Testis (tissue), 2 donors: ENCODE measurements at regions not wholly inside any gene's neighbourhood (a gene's known extent, or its start where the extent isn't known, plus 50 kb on each side); places are given as distances from the start of the nearest gene placed in this dataset.

ENCODE experiments used
- DNase-seq: peaks from one replicate; pipeline ENCODE4 v3.0.0-alpha.2; 2019
- H3K27ac ChIP-seq, 2 donors: fragments of 200-600 bp; sonication (generic); one replicate each; pipeline ENCODE4 v1.5.1; 2019
- H3K27me3 ChIP-seq: fragments of 200-600 bp; sonication (generic); one replicate; pipeline ENCODE4 v1.5.1; 2019
- H3K36me3 ChIP-seq: fragments of 200-600 bp; sonication (generic); one replicate; pipeline ENCODE4 v1.5.1; 2017; ENCODE audit warnings: low read depth; ENCODE audit errors: missing control alignments
- H3K4me1 ChIP-seq: fragments of 200-600 bp; sonication (generic); one replicate; pipeline ENCODE4 v1.5.1; 2019
- H3K4me3 ChIP-seq, 2 donors: fragments of 200-600 bp; sonication (generic); one replicate each; pipeline ENCODE4 v1.5.1; 2017 to 2019
- H3K9me3 ChIP-seq: fragments of 200-600 bp; sonication (generic); one replicate; pipeline ENCODE4 v1.5.1; 2017
- POLR2A ChIP-seq: fragments of 450-650 bp; IDR thresholded peaks from one replicate; pipeline ENCODE4 v1.6.1; 2017; ENCODE audit warnings: antibody characterized with exemption, mild to moderate bottlenecking, moderate library complexity
- WGBS, 2 donors: methylation state at CpG; one replicate each; pipeline ENCODE4 v1.1.5; 2018; 5-methylcytosine and 5-hydroxymethylcytosine counted together
- intact Hi-C: fragments of 100-400 bp; cut with DNase I; formaldehyde crosslinking; loops from one replicate; pipeline ENCODE4 v1.15.1; 2023; ENCODE audit warnings: low total_unique reads
- TF ChIP-seq, protein P1 (sequence below), 3 experiments: fragments of 450-650 bp in 2 of 3; fragments of 200-600 bp in 1 of 3; sonication (generic) in 1 of 3; IDR thresholded peaks; one replicate each; pipeline ENCODE4 v1.5.1; 2016 to 2019; ENCODE audit warnings: antibody characterized with exemption in 3 of 3, mild to moderate bottlenecking in 2 of 3, moderate library complexity in 1 of 3

DNA sequence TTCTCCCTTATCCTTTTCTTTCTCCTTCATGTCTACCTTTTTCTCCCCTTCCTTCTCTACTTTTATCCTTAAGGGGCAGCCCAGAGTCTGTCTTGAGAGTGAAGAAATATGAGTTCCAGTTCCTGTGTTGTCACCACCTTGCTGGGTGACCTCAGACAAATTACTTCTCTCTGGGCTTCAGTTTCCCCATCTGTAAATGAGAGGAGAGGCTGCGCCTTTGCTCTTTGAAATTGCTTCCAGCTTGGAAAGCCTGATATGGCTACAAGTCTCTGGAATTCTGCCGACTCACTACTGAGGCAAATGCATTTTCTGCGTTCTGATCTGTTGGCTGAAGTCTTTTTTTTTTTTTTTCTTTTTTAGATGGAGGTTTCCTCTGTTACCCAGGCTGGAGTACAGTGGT is 119.2 kb downstream of the SYF2 start:
- no peak for TF ChIP-seq POLR2A
- TF ChIP-seq, protein P1, sequence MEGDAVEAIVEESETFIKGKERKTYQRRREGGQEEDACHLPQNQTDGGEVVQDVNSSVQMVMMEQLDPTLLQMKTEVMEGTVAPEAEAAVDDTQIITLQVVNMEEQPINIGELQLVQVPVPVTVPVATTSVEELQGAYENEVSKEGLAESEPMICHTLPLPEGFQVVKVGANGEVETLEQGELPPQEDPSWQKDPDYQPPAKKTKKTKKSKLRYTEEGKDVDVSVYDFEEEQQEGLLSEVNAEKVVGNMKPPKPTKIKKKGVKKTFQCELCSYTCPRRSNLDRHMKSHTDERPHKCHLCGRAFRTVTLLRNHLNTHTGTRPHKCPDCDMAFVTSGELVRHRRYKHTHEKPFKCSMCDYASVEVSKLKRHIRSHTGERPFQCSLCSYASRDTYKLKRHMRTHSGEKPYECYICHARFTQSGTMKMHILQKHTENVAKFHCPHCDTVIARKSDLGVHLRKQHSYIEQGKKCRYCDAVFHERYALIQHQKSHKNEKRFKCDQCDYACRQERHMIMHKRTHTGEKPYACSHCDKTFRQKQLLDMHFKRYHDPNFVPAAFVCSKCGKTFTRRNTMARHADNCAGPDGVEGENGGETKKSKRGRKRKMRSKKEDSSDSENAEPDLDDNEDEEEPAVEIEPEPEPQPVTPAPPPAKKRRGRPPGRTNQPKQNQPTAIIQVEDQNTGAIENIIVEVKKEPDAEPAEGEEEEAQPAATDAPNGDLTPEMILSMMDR (IDR thresholded peaks at IDR 0.05), result no peak
- no peaks in the 10 kb centered on the region for H3K9me3 ChIP-seq
- whole genome bisulfite sequencing, 2 donors, result 67 to 75% methylated on average over 3 of the region's 3 CpGs
- H3K4me1 ChIP-seq, result no peaks in the 10 kb centered on the region
- H3K36me3 ChIP-seq, result no peaks in the 10 kb centered on the region
- intact Hi-C loops, result no loop called here
- H3K27me3 ChIP-seq, result no peaks in the 10 kb centered on the region
- H3K4me3 ChIP-seq, result no peak overlapping the region
- H3K27ac ChIP-seq, result no peak overlapping the region
- no peak for DNase-seq

DNA sequence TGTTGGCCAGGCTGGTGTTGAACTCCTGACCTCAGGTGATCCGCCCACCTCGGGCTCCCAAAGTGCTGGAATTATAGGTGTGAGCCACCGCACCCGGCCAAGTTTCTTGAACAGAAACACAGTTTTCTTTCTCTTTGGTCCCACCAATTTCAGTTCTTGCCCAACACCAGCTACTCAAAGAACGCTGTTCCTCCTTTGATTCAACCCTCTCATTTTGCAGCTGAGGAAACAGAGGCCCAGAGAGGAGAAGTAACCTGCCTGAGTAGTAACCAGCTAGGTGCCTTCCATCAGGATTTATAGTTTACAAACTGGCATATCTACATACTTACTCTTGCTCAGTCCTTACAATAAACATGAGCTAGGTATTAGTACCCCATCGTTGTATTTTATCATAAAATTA is 119.9 kb downstream of the SYF2 start:
- TF ChIP-seq POLR2A, result no peak
- TF ChIP-seq, protein P1 (IDR thresholded peaks at IDR 0.05), result no peak
- H3K27ac ChIP-seq, result no peak overlapping the region
- 87 to 88% methylated on average over 6 of the region's 6 CpGs for WGBS, 2 donors
- intact Hi-C loops, result no loop called here
- no peak overlapping the region for H3K4me3 ChIP-seq
- no peaks in the 10 kb centered on the region for H3K4me1 ChIP-seq
- no peak for DNase-seq
- no peaks in the 10 kb centered on the region for H3K9me3 ChIP-seq
- H3K36me3 ChIP-seq, result no peaks in the 10 kb centered on the region
- H3K27me3 ChIP-seq, result no peaks in the 10 kb centered on the region

DNA sequence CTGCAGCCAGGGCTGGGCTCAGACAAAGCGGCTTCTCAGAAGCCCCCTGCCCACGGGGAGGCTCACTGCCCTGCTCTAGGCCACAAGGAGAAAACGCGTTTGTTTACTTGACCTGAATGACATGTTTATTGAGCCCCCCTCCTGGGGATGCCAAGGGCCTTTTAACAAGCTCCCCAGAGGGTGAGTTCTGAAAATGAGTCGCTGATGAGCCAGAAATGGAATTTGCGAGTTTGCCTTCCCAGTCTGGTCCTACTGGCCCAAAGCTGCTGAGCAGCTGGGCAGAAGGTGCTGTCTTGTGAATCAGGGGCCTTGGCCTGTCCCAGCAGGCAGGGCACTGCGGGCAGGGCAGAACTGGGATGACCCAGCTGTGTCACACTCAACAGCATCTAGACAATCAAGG is 120.6 kb downstream of the SYF2 start:
- 67 to 69% methylated on average over 4 to 7 of the region's 7 CpGs for WGBS, 2 donors
- H3K4me1 ChIP-seq, result no peaks in the 10 kb centered on the region
- H3K27ac ChIP-seq, result no peak overlapping the region
- no peaks in the 10 kb centered on the region for H3K27me3 ChIP-seq
- TF ChIP-seq, protein P1 (IDR thresholded peaks at IDR 0.05), result no peak
- no peak for TF ChIP-seq POLR2A
- H3K4me3 ChIP-seq, result no peak overlapping the region
- intact Hi-C loops, result no loop called here
- no peaks in the 10 kb centered on the region for H3K9me3 ChIP-seq
- H3K36me3 ChIP-seq, result no peaks in the 10 kb centered on the region
- no peak for DNase-seq

DNA sequence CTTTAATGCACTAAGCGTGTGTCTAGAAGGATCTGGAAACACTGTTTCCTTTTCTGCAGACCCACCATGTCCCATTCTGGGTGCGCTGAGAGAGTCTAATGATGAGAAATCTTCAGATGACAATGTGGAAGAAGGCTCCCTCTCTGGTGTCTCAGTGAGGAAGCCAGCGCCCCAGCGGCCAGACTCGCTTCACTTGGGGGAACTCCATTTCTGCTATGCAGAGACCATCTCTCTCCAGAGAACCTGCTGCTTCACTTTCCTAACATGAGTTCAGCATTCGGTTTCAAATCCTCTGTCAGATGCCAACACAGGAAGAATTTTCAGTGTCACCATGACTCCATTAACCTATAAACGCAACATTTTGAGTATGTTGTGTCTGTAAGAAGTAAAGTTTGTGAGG is 121.8 kb downstream of the SYF2 start:
- no peak for TF ChIP-seq POLR2A
- TF ChIP-seq, protein P1 (IDR thresholded peaks at IDR 0.05), result no peak
- no peaks in the 10 kb centered on the region for H3K9me3 ChIP-seq
- WGBS, 2 donors, result 89 to 94% methylated on average over 7 of the region's 7 CpGs
- no peak for DNase-seq
- no peaks in the 10 kb centered on the region for H3K36me3 ChIP-seq
- intact Hi-C loops, result no loop called here
- no peak overlapping the region for H3K27ac ChIP-seq
- H3K4me1 ChIP-seq, result no peaks in the 10 kb centered on the region
- no peaks in the 10 kb centered on the region for H3K27me3 ChIP-seq
- no peak overlapping the region for H3K4me3 ChIP-seq

DNA sequence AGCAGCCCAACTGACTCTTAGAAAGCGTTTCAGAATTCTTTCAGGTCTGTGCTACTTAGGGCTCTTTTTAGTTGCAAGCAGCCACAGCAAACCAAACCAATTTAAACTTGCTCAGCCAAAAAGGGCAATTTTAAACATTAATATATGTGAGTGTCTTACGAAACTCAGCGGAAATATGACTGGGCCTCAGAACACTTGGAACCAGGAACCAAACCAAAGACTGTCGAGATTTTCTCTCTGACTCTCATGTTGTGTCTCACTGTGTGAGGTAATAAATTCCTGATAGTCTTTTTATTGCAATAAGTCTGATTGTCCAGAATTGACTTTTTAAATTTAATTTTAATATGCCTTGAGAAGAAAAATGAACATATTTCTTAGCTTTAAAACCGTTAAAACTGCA is 122.3 kb downstream of the SYF2 start:
- TF ChIP-seq, protein P1 (IDR thresholded peaks at IDR 0.05), result no peak
- no peak for TF ChIP-seq POLR2A
- Histone ChIP-seq H3K36me3 (no peaks in the 10 kb centered on the region), H3K4me3 (no peak overlapping the region), H3K27ac (no peak overlapping the region), H3K27me3 (no peaks in the 10 kb centered on the region), H3K4me1 (no peaks in the 10 kb centered on the region), H3K9me3 (no peaks in the 10 kb centered on the region)
- 93 to 94% methylated on average over 5 of the region's 5 CpGs for WGBS, 2 donors
- no peak for DNase-seq
- intact Hi-C loops, result no loop called here
